H1 (cell line): ENCODE measurements at regions not wholly inside any gene's neighbourhood (a gene's known extent, or its start where the extent isn't known, plus 50 kb on each side); places are given as distances from the start of the nearest gene placed in this dataset.

Experiments used
- CTCF ChIA-PET: fragments of 300-600 bp; sonication (Branson Sonifier 250); formaldehyde crosslinking; loops from one replicate; lab custom pipeline; 2021; ENCODE audit not compliant: partially characterized antibody; lab: Charles Lee
- POLR2A ChIA-PET: fragments of 300-600 bp; sonication (Branson Sonifier 250); formaldehyde crosslinking; loops from one replicate; lab custom pipeline; 2021; ENCODE audit warnings: inconsistent platforms; ENCODE audit not compliant: partially characterized antibody; lab: Charles Lee
- DNase-seq, 2 experiments: peaks; one replicate each; pipeline versions ENCODE4 v3.0.0 to v3.0.0-alpha.2; 2010 to 2022; ENCODE audit warnings: low spot score in 2 of 2, low read depth in 1 of 2, mixed read lengths in 1 of 2
- FAIRE-seq: peaks from 2 replicates; lab custom pipeline; 2011; peaks lifted over from hg19 to GRCh38; lab: Jason Lieb, UNC
- H2AFZ ChIP-seq: 2 replicates; pipeline ENCODE4 v1.8.1; 2012; ENCODE audit warnings: low read length, inconsistent platforms
- H2AK5ac ChIP-seq: 2 replicates; pipeline ENCODE4 v1.6.1; 2013; ENCODE audit warnings: low read depth, low read length
- H2BK120ac ChIP-seq: replicated peaks from 2 replicates; pipeline ENCODE3; 2013; ENCODE audit warnings: low read depth, low read length, inconsistent platforms
- H2BK12ac ChIP-seq: 2 replicates; pipeline ENCODE4 v1.6.1; 2013; ENCODE audit warnings: low read depth, low read length
- H2BK15ac ChIP-seq: 2 replicates; pipeline ENCODE4 v1.6.1; 2013; ENCODE audit warnings: low read length
- H2BK20ac ChIP-seq: 2 replicates; pipeline ENCODE4 v1.6.1; 2013; ENCODE audit warnings: low read length
- H2BK5ac ChIP-seq: 2 replicates; pipeline ENCODE4 v1.6.1; 2013; ENCODE audit warnings: low read depth, low read length
- H3K14ac ChIP-seq: 2 replicates; pipeline ENCODE4 v1.6.1; 2013; ENCODE audit warnings: inconsistent platforms; ENCODE audit not compliant: insufficient read length
- H3K18ac ChIP-seq: 2 replicates; pipeline ENCODE4 v1.6.1; 2013; ENCODE audit warnings: low read length; ENCODE audit errors: extremely low read depth
- H3K23ac ChIP-seq: 2 replicates; pipeline ENCODE4 v1.6.1; 2013; ENCODE audit warnings: inconsistent platforms; ENCODE audit not compliant: insufficient read length
- H3K23me2 ChIP-seq: 2 replicates; pipeline ENCODE4 v1.6.1; 2013; ENCODE audit warnings: low read depth, low read length
- H3K27ac ChIP-seq: 2 replicates; pipeline ENCODE4 v1.6.1; 2011; ENCODE audit warnings: low read depth, low read length, inconsistent platforms
- H3K27me3 ChIP-seq, 4 experiments: replicated peaks in 1 of 4; 1 replicate in 1 of 4; 2 replicates in 3 of 4; pipeline versions ENCODE4 v1.6.1 to v1.8.1; 2011 to 2013; ENCODE audit warnings: low read length in 3 of 4, mild to moderate bottlenecking in 3 of 4, inconsistent platforms in 2 of 4, mixed read lengths in 2 of 4, moderate library complexity in 1 of 4; ENCODE audit not compliant: control insufficient read depth in 3 of 4, insufficient read depth in 3 of 4; ENCODE audit errors: extremely low read depth in 1 of 4
- H3K36me3 ChIP-seq, 4 experiments: 2 replicates each; pipeline versions ENCODE4 v1.6.1 to v1.8.1; 2011 to 2013; ENCODE audit warnings: mild to moderate bottlenecking in 4 of 4, low read length in 3 of 4, moderate library complexity in 2 of 4, control low read depth in 1 of 4, inconsistent platforms in 1 of 4; ENCODE audit not compliant: insufficient read depth in 4 of 4, control insufficient read depth in 2 of 4
- H3K4ac ChIP-seq: replicated peaks from 2 replicates; pipeline ENCODE3; 2013; ENCODE audit warnings: low read length, low read depth, mixed read lengths, inconsistent platforms; ENCODE audit not compliant: insufficient read length
- H3K4me1 ChIP-seq, 4 experiments: replicated peaks in 1 of 4; 1 replicate in 1 of 4; 2 replicates in 3 of 4; pipeline versions ENCODE4 v1.6.1 to v1.8.1; 2011 to 2013; ENCODE audit warnings: low read length in 3 of 4, inconsistent platforms in 2 of 4, mixed read lengths in 1 of 4; ENCODE audit not compliant: insufficient read depth in 4 of 4, control insufficient read depth in 3 of 4
- H3K4me2 ChIP-seq, 2 experiments: 2 replicates each; pipeline versions ENCODE4 v1.6.1 to v1.8.1; 2011 to 2013; ENCODE audit warnings: low read depth in 2 of 2, low read length in 2 of 2, control low read depth in 1 of 2, inconsistent platforms in 1 of 2, mild to moderate bottlenecking in 1 of 2; ENCODE audit not compliant: insufficient read depth in 1 of 2
- H3K4me3 ChIP-seq, 4 experiments: fragments of 200-600, 300-600 bp in 1 of 4; sonication (generic), shearing (Covaris generic), sonication (Bioruptor Twin) in 1 of 4; 2 replicates each; pipeline versions ENCODE4 v1.5.1 to v1.8.1; 2011 to 2016; ENCODE audit warnings: low read length in 4 of 4, low read depth in 3 of 4, control low read depth in 2 of 4, inconsistent platforms in 2 of 4, mild to moderate bottlenecking in 2 of 4, mixed read lengths in 1 of 4, moderate library complexity in 1 of 4; ENCODE audit not compliant: insufficient read depth in 2 of 4; ENCODE audit errors: extremely low read depth in 1 of 4
- H3K56ac ChIP-seq: replicated peaks from 2 replicates; pipeline ENCODE3; 2013; ENCODE audit warnings: low read depth, mild to moderate bottlenecking, mixed read lengths, low read length, inconsistent platforms; ENCODE audit not compliant: insufficient read length
- H3K79me1 ChIP-seq: 2 replicates; pipeline ENCODE4 v1.6.1; 2013; ENCODE audit warnings: low read depth, low read length, control low read depth
- H3K79me2 ChIP-seq, 2 experiments: 2 replicates each; pipeline versions ENCODE4 v1.6.1 to v1.8.1; 2012 to 2013; ENCODE audit warnings: low read length in 2 of 2, mild to moderate bottlenecking in 2 of 2, inconsistent platforms in 1 of 2; ENCODE audit not compliant: insufficient read depth in 2 of 2, control insufficient read depth in 1 of 2
- H3K9ac ChIP-seq, 4 experiments: replicated peaks in 1 of 4; 1 replicate in 1 of 4; 2 replicates in 3 of 4; pipeline versions ENCODE4 v1.6.1 to v1.8.1; 2011 to 2013; ENCODE audit warnings: low read depth in 3 of 4, low read length in 3 of 4, control low read depth in 2 of 4, mild to moderate bottlenecking in 2 of 4, moderate library complexity in 2 of 4, inconsistent platforms in 1 of 4; ENCODE audit errors: extremely low read depth in 1 of 4
- H3K9me3 ChIP-seq, 2 experiments: 2 replicates each; pipeline versions ENCODE4 v1.6.1 to v1.8.1; 2012 to 2013; ENCODE audit warnings: mild to moderate bottlenecking in 2 of 2, moderate library complexity in 2 of 2, control low read depth in 1 of 2, inconsistent platforms in 1 of 2, low read depth in 1 of 2, low read length in 1 of 2, mixed read lengths in 1 of 2; ENCODE audit not compliant: insufficient read depth in 2 of 2
- H4K20me1 ChIP-seq, 2 experiments: replicated peaks in 1 of 2; 2 replicates each; pipeline versions ENCODE3 to v1.8.1; 2011 to 2013; ENCODE audit warnings: inconsistent platforms in 2 of 2, low read length in 2 of 2, mild to moderate bottlenecking in 1 of 2; ENCODE audit not compliant: insufficient read depth in 2 of 2, control insufficient read depth in 1 of 2
- H4K5ac ChIP-seq: 2 replicates; pipeline ENCODE4 v1.6.1; 2013; ENCODE audit warnings: low read length, low read depth, mixed read lengths, inconsistent platforms; ENCODE audit not compliant: insufficient read length
- H4K8ac ChIP-seq: 2 replicates; pipeline ENCODE4 v1.8.0; 2013; ENCODE audit warnings: mild to moderate bottlenecking, moderate library complexity, low read length, inconsistent platforms; ENCODE audit not compliant: insufficient read depth; ENCODE audit errors: extremely low read depth
- H4K91ac ChIP-seq: replicated peaks from 2 replicates; pipeline ENCODE3; 2013; ENCODE audit warnings: low read length, mixed read lengths, inconsistent platforms; ENCODE audit not compliant: insufficient read length
- CBX8 ChIP-seq: fragments of 300-800, 300-1000 bp; sonication (generic); IDR thresholded peaks from 2 replicates; pipeline ENCODE4 v1.7.1; 2016; ENCODE audit warnings: low read depth, low read length, borderline replicate concordance
- NRF1 ChIP-seq: IDR thresholded peaks from 2 replicates; pipeline ENCODE4 v1.6.1; 2011; ENCODE audit warnings: mild to moderate bottlenecking, low read depth, low read length, improper control_type of control experiment
- POLR2A ChIP-seq, 2 experiments: IDR thresholded peaks; 1 replicate in 1 of 2; 2 replicates in 1 of 2; pipeline ENCODE4 v1.6.1; 2011; ENCODE audit warnings: low read depth in 2 of 2, low read length in 2 of 2, mild to moderate bottlenecking in 2 of 2; ENCODE audit errors: control extremely low read depth in 1 of 2
- RFX5 ChIP-seq: IDR thresholded peaks from 2 replicates; pipeline ENCODE4 v1.6.1; 2011; ENCODE audit warnings: low read depth, low read length, improper control_type of control experiment, borderline replicate concordance
- RXRA ChIP-seq: IDR thresholded peaks from 2 replicates; pipeline ENCODE4 v1.6.1; 2011; ENCODE audit warnings: low read depth, mild to moderate bottlenecking, low read length, moderate library complexity; ENCODE audit not compliant: insufficient read depth

GRCh38 chr13:78299832-78300623, 303.3 kb downstream of the POU4F1 start:
- no peaks in the 10 kb centered on the region for H3K79me2 ChIP-seq
- H2AFZ ChIP-seq, result peak overlapping the region; percentile 3; the same call in 1 of the 2 replicates
- no peaks in the 10 kb centered on the region for H3K36me3 ChIP-seq
- no peak overlapping the region for H3K4me2 ChIP-seq
- no peaks in the 10 kb centered on the region for H3K23me2 ChIP-seq
- ChIA-PET POLR2A (no interaction called here), CTCF (no interaction called here)
- FAIRE-seq (no peak), DNase-seq (no peak)
- no peak overlapping the region for H2BK120ac ChIP-seq
- no peaks in the 10 kb centered on the region for H3K79me1 ChIP-seq
- H2BK5ac ChIP-seq, result no peak overlapping the region
- no peak overlapping the region for H2BK20ac ChIP-seq
- H3K27me3 ChIP-seq, result no peaks in the 10 kb centered on the region
- no peak overlapping the region for H3K56ac ChIP-seq
- H3K14ac ChIP-seq, result no peak overlapping the region
- H4K20me1 ChIP-seq, result no peaks in the 10 kb centered on the region
- H3K9ac ChIP-seq, result no peak overlapping the region
- H4K91ac ChIP-seq, result no peak overlapping the region
- H3K4ac ChIP-seq, result no peak overlapping the region
- H3K4me1 ChIP-seq, result no peaks in the 10 kb centered on the region
- no peak overlapping the region for H2BK15ac ChIP-seq
- no peak overlapping the region for H2BK12ac ChIP-seq
- no peak overlapping the region for H3K4me3 ChIP-seq
- no peak overlapping the region for H4K5ac ChIP-seq
- H4K8ac ChIP-seq, result no peak overlapping the region
- H3K27ac ChIP-seq, result no peak overlapping the region
- no peaks in the 10 kb centered on the region for H3K9me3 ChIP-seq
- H2AK5ac ChIP-seq, result no peak overlapping the region
- no peak overlapping the region for H3K23ac ChIP-seq
- no peak overlapping the region for H3K18ac ChIP-seq
- TF ChIP-seq NRF1 (no peak), RFX5 (no peak), RXRA (no peak), POLR2A (IDR thresholded peaks at IDR 0.05; ENCODE audit: control extremely low read depth in 1 of 2, low read depth in 2 of 2, low read length in 2 of 2) (no peak), CBX8 (no peak)
- TF ChIP-seq, all 59 proteins: peak for 0
